GM12891 (cell line): ENCODE measurements at regions not wholly inside any gene's neighbourhood (a gene's known extent, or its start where the extent isn't known, plus 50 kb on each side); places are given as distances from the start of the nearest gene placed in this dataset.

Experiments
- DNase-seq: peaks from one replicate; pipeline ENCODE4 v3.0.0; 2011; ENCODE audit warnings: low spot score; ENCODE audit not compliant: insufficient read length
- FAIRE-seq: peaks from 2 replicates; lab custom pipeline; 2011; peaks lifted over from hg19 to GRCh38; lab: Jason Lieb, UNC
- PAX5 ChIP-seq: IDR thresholded peaks from 2 replicates; pipeline ENCODE4 v1.6.1; 2011; ENCODE audit warnings: low read length, moderate library complexity, mild to moderate bottlenecking; ENCODE audit not compliant: insufficient read depth, severe bottlenecking
- POLR2A ChIP-seq: IDR thresholded peaks from 2 replicates; pipeline ENCODE4 v1.6.1; 2011; ENCODE audit warnings: low read depth, low read length, control low read depth
- POLR2AphosphoS5 ChIP-seq: IDR thresholded peaks from 2 replicates; pipeline ENCODE4 v1.6.1; 2011; ENCODE audit warnings: low read depth, low read length, control low read depth
- POU2F2 ChIP-seq: IDR thresholded peaks from 2 replicates; pipeline ENCODE4 v1.6.1; 2011; ENCODE audit warnings: low read depth, mild to moderate bottlenecking, control low read depth, low read length, moderate library complexity
- SPI1 ChIP-seq: IDR thresholded peaks from 2 replicates; pipeline ENCODE4 v1.6.1; 2011; ENCODE audit warnings: low read depth, low read length, control low read depth
- TAF1 ChIP-seq: IDR thresholded peaks from 2 replicates; pipeline ENCODE4 v1.6.1; 2011; ENCODE audit warnings: low read depth, low read length, control low read depth

DNA sequence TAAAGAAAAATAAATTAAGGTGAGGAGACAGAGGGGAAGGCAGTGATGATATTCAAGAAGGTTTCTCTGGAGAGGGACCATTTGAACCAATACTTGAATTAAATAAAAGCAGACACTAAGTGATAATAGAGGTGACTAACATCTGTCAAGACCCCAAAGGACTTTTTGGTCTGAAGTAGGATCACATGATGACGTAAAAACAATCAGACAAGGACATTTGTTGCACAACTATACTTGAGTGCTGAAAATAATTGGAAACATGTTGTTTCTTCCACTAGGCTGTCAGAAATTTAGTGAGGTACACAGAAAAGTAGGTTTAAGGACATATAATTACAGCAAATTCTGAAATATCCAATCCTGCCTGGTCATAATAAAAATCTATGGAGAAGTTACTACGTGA lies 179.5 kb downstream of the WNT5A start:
- FAIRE-seq: no peak
- no peak for TF ChIP-seq TAF1
- no peak for TF ChIP-seq SPI1
- no peak for TF ChIP-seq PAX5
- TF ChIP-seq POU2F2: no peak
- TF ChIP-seq POLR2AphosphoS5: no peak
- no peak for TF ChIP-seq POLR2A
- no peak for DNase-seq

DNA sequence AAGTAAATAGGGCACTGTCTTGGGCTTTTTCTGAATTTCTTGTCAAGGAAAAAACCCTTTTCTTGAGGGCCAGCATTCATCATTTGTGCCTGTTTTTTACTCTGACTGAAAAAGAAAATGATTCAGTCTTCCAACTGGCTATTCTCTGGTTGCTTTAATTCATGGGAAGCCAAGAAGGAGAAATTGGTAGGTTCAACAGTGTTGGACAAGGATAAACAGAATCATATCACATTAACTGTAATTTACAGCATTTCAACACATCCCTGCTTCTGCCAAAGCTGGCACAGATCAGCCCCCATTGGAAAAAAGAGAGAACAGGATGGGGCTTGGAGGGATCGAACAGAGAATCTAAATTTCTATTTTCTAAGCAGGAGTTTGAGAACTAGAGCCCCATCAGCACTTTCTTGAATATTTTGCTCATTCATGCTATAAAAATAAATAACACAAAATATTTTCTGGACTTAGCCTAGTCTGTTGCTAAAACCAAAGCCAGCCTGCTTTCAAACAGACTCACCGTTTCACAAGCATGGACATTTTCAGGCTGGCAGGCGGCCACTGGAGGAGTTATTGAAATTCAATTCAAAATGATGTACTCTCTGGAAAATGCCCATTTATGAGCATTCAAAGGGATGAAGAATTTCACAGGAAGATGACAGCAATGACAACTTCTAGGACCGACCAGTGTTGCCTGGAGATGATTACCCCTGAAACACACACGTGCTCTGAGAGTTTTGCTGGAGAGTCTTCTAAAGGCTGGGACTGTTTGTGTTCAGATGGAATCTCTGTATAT lies 181.2 kb downstream of the WNT5A start:
- TF ChIP-seq POU2F2: no peak
- no peak for TF ChIP-seq POLR2AphosphoS5
- no peak for TF ChIP-seq TAF1
- no peak for TF ChIP-seq PAX5
- TF ChIP-seq POLR2A: no peak
- no peak for TF ChIP-seq SPI1
- FAIRE-seq: no peak
- DNase-seq: no peak

DNA sequence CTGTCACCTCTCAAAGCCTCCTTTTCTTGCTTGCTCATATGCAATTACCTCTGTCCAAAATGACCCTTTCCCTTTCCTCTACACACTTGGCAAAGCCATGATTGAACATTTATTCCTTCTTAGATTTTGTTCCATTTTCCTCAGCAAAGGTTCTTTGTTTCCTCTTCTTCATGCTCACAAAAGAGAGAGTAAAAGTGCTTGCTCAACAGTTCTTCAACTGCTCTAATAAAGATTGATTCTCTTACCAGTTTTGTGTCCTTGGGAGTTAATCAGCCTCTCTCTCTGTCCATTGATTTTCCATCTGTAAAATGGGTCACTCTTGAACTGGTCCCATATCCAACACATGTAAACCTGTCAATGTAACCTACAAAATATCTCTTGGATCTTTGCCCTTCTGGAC lies 186.4 kb downstream of the WNT5A start:
- no peak for DNase-seq
- no peak for FAIRE-seq
- TF ChIP-seq SPI1 (no peak), POLR2AphosphoS5 (no peak), PAX5 (no peak), POLR2A (no peak), POU2F2 (no peak), TAF1 (no peak)

DNA sequence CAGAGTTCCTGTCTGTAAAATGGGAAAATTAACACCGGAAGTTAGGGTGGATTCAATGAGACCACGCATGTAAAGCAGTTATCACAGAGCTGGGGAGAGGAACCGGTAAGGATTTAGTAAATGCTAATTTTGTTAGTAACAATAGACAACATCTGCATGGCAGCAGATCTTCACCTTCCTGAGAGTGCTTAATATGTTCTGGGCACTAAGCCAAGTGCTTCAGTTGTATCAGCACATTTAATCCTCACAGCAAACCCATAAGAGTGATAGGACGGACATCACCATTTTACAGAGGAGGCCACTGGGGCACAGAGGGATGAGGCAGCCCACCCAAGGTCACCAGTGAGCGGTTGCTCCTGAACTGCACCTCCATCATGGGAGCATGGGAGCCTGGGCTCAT lies 189.4 kb downstream of the WNT5A start:
- DNase-seq (no peak), FAIRE-seq (no peak)
- TF ChIP-seq POLR2A (no peak), POU2F2 (no peak), SPI1 (no peak), PAX5 (no peak), TAF1 (no peak)

DNA sequence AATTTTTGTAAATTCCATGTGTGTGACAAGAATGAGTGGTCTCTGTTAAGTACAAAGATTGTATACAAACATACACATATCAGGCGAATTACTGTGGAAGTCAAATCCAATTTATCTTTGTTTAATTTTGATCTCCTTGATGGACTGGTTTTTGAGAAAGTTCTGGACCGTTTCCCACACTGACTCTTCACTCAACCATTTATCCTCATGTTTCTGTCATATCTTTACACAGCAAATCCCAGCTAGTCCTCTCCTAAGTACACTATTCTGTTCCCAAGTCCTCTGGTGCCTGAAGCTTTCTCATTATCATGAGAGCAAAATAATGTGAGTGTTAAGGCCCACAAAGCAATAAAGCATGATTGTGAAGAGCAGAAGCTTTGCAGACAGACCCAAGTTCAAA lies 189.9 kb downstream of the WNT5A start:
- no peak for FAIRE-seq
- DNase-seq: no peak

DNA sequence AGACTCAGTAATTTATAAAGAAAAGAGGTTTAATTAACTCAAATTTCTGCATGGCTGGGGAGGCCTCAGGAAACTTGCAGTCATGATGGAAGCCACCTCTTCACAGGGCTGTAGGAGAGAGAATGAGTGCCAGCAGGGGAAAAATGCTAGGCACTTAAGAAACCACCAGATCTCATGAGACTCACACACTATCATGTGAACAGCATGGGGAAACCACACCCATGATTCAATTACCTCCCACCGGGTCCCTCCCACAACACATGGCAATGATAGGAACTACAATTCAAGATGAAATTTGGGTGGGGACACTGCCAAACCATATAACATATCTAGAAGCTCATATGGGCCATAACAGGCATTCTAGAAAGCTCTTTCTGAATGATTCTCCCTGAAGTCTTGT lies 190.3 kb downstream of the WNT5A start:
- DNase-seq: no peak
- no peak for FAIRE-seq
- no peak for TF ChIP-seq POLR2A
- TF ChIP-seq PAX5: no peak
- no peak for TF ChIP-seq SPI1
- no peak for TF ChIP-seq POLR2AphosphoS5
- TF ChIP-seq TAF1: no peak
- TF ChIP-seq POU2F2: no peak

More for the DNA sequence above, 189.9 kb downstream of the WNT5A start:
- no peak for TF ChIP-seq SPI1
- no peak for TF ChIP-seq PAX5
- TF ChIP-seq POU2F2: no peak
- no peak for TF ChIP-seq POLR2A
- no peak for TF ChIP-seq TAF1
- TF ChIP-seq POLR2AphosphoS5: no peak

DNA sequence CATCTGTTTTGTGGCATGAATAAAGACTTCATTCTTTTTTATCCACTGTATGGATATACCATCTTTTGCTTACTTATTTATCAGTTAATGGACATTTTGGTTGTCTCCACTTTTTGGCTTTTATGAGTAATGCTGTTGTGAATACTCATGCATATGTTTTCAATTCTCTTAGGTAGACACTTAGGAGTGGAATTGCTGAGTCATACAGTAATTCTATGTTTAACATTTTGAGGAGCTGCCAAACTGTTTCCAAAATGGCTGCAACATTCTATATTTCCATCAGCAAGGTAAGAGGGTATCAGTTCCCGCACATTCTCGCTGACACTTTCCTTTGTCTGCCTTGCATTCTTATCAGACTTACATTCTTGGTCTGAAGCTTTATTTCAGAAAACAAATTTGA lies 191.1 kb downstream of the WNT5A start:
- DNase-seq (no peak), FAIRE-seq (no peak)
- no peak for TF ChIP-seq POU2F2
- TF ChIP-seq TAF1: no peak
- TF ChIP-seq SPI1: no peak
- no peak for TF ChIP-seq POLR2AphosphoS5
- no peak for TF ChIP-seq PAX5
- no peak for TF ChIP-seq POLR2A

DNA sequence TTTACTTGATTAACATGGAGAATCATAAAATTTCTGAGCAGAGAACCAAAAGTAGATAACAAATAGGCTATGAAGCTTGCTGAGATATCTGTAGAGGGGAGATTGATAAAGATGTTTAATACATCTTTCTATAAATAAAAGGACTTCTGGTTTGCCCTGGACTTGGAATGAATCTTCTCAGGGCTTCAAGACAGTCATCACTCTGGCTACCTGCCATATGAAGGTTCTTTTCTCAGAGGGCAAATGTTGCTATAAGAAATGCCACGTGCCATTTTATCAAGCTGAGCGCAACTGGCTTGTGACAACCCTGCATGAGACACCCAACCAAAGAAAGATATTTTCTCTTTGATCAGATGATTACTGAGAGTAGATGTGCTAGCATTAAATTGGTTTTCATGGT lies 192.5 kb downstream of the WNT5A start:
- FAIRE-seq (no peak), DNase-seq (no peak)
- TF ChIP-seq POLR2A (no peak), POU2F2 (no peak), POLR2AphosphoS5 (no peak), PAX5 (no peak), SPI1 (no peak), TAF1 (no peak)

DNA sequence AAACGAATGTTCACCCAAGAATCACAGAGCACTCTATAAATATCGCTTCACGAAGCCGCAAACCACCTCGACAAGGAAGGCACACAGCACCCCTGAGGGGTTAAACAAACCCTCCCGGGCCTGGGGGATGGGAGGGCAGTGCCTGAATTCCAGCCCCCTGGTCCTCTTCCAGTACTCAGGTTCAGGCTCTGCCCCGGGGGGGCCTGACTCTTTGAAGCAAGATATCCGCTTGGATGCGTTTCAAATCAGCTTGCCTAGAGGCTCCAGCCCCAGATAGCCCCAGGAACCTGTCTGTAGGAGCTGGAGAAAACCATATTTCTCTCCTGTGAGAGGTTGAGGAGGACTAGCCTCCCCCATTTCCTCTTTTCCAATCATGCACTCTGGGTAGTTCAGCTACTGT lies 194.7 kb downstream of the WNT5A start:
- TF ChIP-seq POLR2AphosphoS5 (no peak), SPI1 (no peak), POU2F2 (no peak), PAX5 (no peak), TAF1 (no peak), POLR2A (no peak)
- DNase-seq (no peak), FAIRE-seq (no peak)

DNA sequence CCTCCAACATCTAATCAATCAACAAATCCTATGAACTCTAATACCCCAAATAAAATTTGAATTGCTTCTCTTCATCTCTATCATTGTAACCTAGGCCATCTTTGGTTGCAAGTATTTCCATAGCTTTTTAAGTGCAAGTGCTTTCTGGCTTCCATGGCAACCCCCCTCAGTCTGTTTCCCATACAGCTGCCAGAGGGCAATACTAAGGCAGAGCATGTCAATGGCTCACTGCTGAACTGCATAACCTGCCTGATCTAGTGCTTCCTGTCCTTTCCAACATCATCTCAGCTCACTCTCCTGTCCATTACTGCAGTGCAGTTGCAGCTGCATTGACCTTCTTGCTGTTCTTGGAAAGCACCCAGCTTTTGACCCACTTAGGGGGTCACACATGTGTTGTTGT lies 198.4 kb downstream of the WNT5A start:
- DNase-seq (no peak), FAIRE-seq (no peak)
- TF ChIP-seq POLR2A (no peak), SPI1 (no peak), PAX5 (no peak), TAF1 (no peak), POU2F2 (no peak), POLR2AphosphoS5 (no peak)
